ENCODE measurements at regions not wholly inside any gene's neighbourhood (a gene's known extent, or its start where the extent isn't known, plus 50 kb on each side); places are given as distances from the start of the nearest gene placed in this dataset.

DNA sequence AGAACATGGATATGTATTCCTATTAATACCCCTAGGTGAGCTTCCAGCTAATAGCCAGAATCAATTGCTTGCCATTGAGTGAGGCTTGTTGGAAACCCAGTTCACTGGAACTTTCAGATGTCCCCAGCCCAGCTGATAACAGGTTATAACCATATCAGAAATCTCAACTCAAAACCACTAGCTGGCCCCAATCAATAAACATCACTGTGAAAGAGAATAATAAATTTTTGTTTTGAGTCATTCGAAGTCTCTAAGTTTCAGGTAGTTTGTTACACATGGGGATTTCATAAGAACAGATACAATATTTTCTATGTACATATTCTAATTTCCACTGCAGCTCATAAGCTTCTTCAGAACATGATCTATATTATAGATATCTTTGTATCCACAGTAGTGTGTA lies 162.9 kb upstream of the SNX7 start:
- H3K36me3 Mint-ChIP-seq (ENCODE audit: low read depth, unreplicated experiment): no peaks in the 10 kb centered on the region

GRCh38 chr1:98497497-98497896 lies 164.0 kb upstream of the SNX7 start:
- Mint-ChIP-seq H3K27ac (ENCODE audit: unreplicated experiment) (no peak overlapping the region), H3K9me3 (ENCODE audit: unreplicated experiment) (no peaks in the 10 kb centered on the region), H3K36me3 (ENCODE audit: low read depth, unreplicated experiment) (no peaks in the 10 kb centered on the region), H3K4me3 (ENCODE audit: unreplicated experiment) (no peak overlapping the region), H3K4me1 (ENCODE audit: unreplicated experiment) (no peaks in the 10 kb centered on the region), H3K27me3 (ENCODE audit: unreplicated experiment) (no peaks in the 10 kb centered on the region)
- no peak for DNase-seq (ENCODE audit: low spot score)
- TF ChIP-seq, protein P1, sequence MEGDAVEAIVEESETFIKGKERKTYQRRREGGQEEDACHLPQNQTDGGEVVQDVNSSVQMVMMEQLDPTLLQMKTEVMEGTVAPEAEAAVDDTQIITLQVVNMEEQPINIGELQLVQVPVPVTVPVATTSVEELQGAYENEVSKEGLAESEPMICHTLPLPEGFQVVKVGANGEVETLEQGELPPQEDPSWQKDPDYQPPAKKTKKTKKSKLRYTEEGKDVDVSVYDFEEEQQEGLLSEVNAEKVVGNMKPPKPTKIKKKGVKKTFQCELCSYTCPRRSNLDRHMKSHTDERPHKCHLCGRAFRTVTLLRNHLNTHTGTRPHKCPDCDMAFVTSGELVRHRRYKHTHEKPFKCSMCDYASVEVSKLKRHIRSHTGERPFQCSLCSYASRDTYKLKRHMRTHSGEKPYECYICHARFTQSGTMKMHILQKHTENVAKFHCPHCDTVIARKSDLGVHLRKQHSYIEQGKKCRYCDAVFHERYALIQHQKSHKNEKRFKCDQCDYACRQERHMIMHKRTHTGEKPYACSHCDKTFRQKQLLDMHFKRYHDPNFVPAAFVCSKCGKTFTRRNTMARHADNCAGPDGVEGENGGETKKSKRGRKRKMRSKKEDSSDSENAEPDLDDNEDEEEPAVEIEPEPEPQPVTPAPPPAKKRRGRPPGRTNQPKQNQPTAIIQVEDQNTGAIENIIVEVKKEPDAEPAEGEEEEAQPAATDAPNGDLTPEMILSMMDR (IDR thresholded peaks at IDR 0.05; ENCODE audit: unreplicated experiment): no peak

More for the DNA sequence above, 162.9 kb upstream of the SNX7 start:
- Mint-ChIP-seq H3K27me3 (ENCODE audit: unreplicated experiment) (no peaks in the 10 kb centered on the region), H3K4me3 (ENCODE audit: unreplicated experiment) (no peak overlapping the region), H3K4me1 (ENCODE audit: unreplicated experiment) (no peaks in the 10 kb centered on the region), H3K27ac (ENCODE audit: unreplicated experiment) (no peak overlapping the region), H3K9me3 (ENCODE audit: unreplicated experiment) (no peaks in the 10 kb centered on the region)
- no peak for DNase-seq (ENCODE audit: low spot score)
- TF ChIP-seq, protein P1 (IDR thresholded peaks at IDR 0.05; ENCODE audit: unreplicated experiment): no peak

DNA sequence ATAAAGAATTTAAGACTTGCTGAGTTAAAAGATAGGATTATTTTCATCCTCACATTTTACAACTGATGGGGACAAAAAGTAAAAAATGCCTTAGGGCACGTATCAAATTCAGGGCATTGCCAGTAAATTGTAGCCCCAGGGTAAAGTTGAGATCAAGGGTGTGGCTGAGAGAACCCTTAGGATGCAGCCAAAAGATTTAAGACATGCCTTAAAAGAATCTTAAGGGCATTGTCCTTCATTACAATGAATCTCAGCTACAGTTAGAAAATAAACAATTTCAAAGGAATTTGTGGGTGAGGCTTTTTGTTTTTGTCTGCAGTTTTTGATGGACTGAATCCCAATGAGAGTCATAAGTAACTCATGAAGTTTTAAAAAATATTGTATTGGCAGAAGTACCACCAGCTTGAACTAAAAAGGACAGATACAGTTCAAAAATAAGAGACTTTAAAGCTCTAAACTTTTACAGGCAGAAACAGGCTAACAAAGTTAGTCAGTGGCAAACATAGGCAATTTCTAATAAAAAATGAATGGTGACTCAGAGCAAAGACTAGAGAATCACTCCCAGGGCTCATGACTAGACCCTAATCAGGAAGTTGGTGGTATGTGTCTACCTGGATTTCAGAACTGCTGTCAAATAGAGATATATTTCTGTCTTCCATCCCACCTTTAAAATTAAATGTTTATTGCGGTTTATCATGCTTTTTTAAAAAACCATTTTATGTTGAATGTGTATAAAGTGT lies 165.1 kb upstream of the SNX7 start:
- DNase-seq (ENCODE audit: low spot score): no peak
- Mint-ChIP-seq H3K27me3 (ENCODE audit: unreplicated experiment) (no peaks in the 10 kb centered on the region), H3K4me3 (ENCODE audit: unreplicated experiment) (no peak overlapping the region)

DNA sequence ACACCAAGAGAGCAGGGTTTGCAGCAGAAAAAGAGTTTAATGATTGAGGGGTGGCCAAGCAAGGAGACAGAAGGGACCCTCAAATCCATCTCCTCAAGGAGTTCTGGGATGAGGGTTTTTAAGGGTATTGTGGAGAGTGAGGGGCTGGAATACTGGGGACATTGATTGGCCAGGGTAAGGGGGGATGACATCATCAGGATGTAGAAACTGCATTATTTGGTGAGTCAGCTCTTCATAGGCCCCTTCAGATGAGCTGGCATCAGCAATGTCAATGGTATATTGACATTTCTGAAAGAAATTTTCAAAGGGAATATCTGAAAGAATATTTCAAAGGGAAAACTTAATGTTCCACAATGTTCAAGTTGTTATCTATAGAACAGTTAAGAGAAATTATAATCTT lies 168.1 kb upstream of the SNX7 start:
- no peak for DNase-seq (ENCODE audit: low spot score)
- H3K4me1 Mint-ChIP-seq (ENCODE audit: unreplicated experiment): no peaks in the 10 kb centered on the region
- no peaks in the 10 kb centered on the region for H3K36me3 Mint-ChIP-seq (ENCODE audit: low read depth, unreplicated experiment)
- TF ChIP-seq, protein P1 (IDR thresholded peaks at IDR 0.05; ENCODE audit: unreplicated experiment): no peak
- H3K27ac Mint-ChIP-seq (ENCODE audit: unreplicated experiment): no peak overlapping the region
- no peak overlapping the region for H3K4me3 Mint-ChIP-seq (ENCODE audit: unreplicated experiment)
- no peaks in the 10 kb centered on the region for H3K27me3 Mint-ChIP-seq (ENCODE audit: unreplicated experiment)
- no peaks in the 10 kb centered on the region for H3K9me3 Mint-ChIP-seq (ENCODE audit: unreplicated experiment)

More for the DNA sequence above, 165.1 kb upstream of the SNX7 start:
- H3K27ac Mint-ChIP-seq (ENCODE audit: unreplicated experiment): no peak overlapping the region
- no peaks in the 10 kb centered on the region for H3K36me3 Mint-ChIP-seq (ENCODE audit: low read depth, unreplicated experiment)
- TF ChIP-seq, protein P1 (IDR thresholded peaks at IDR 0.05; ENCODE audit: unreplicated experiment): no peak
- no peaks in the 10 kb centered on the region for H3K9me3 Mint-ChIP-seq (ENCODE audit: unreplicated experiment)
- no peaks in the 10 kb centered on the region for H3K4me1 Mint-ChIP-seq (ENCODE audit: unreplicated experiment)

- Mint-ChIP-seq H3K36me3 (ENCODE audit: low read depth, unreplicated experiment) (no peaks in the 10 kb centered on the region), H3K9me3 (ENCODE audit: unreplicated experiment) (no peaks in the 10 kb centered on the region), H3K27ac (ENCODE audit: unreplicated experiment) (no peak overlapping the region), H3K4me3 (ENCODE audit: unreplicated experiment) (no peak overlapping the region), H3K4me1 (ENCODE audit: unreplicated experiment) (no peaks in the 10 kb centered on the region), H3K27me3 (ENCODE audit: unreplicated experiment) (no peaks in the 10 kb centered on the region)
- no peak for DNase-seq (ENCODE audit: low spot score)
- TF ChIP-seq, protein P1 (IDR thresholded peaks at IDR 0.05; ENCODE audit: unreplicated experiment): no peak
Measured at GRCh38 chr1:98490099-98490498, 171.4 kb upstream of the SNX7 start.

Measured in endothelial cell (in vitro differentiated cells).